ENCODE measurements at regions not wholly inside any gene's neighbourhood (a gene's known extent, or its start where the extent isn't known, plus 50 kb on each side); places are given as distances from the start of the nearest gene placed in this dataset.
"Not testable (repeated sequence)": the region's sequence is repeated elsewhere in the genome, so short reads cannot be mapped to it uniquely, and the experiment has no call there.

GRCh38 chr5:106412606-106413005, 1258.1 kb downstream of the EFNA5 start:
- no peak for DNase-seq

DNA sequence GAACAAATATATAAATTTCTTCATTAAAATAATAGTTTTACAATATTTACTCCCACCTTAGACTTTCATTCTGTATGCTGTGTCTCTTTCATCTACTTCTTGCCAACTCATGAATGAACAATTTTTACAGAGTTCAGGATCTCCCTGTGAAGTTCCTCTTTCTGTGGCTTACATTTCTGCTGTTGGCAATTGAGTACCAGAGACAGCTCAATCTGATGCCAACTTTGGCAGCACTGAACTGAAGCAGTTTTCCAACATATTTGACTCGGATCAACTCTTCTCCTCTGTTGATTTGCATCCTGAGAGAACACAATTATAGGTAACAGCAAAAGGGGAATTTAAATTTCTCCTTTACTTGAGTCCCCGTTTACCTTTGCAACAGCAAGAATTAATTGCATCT, 1262.2 kb downstream of the EFNA5 start:
- DNase-seq: no peak

GRCh38 chr5:106408141-106408540, 1262.6 kb downstream of the EFNA5 start:
- no peak for DNase-seq

DNA sequence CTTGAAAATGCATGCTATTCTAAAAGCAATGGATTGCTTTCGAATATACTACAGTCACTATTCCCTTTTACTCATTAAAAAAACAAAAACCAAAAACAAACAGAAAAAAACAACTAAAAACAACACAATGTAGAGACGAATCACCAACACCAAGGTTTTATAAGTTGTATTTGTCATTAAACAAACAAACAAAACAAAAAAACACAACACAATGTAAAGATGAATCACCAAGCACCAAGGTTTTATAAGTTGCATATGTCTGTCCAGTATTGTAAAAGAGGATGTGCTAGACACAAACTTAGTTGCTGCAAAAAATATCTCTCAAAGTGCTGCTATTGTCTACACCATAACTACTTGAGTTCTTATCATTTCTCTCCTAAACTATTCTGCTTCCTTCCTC, 1269.2 kb downstream of the EFNA5 start:
- no peak for DNase-seq

GRCh38 chr5:106399391-106399790, 1271.3 kb downstream of the EFNA5 start:
- DNase-seq: no peak

DNA sequence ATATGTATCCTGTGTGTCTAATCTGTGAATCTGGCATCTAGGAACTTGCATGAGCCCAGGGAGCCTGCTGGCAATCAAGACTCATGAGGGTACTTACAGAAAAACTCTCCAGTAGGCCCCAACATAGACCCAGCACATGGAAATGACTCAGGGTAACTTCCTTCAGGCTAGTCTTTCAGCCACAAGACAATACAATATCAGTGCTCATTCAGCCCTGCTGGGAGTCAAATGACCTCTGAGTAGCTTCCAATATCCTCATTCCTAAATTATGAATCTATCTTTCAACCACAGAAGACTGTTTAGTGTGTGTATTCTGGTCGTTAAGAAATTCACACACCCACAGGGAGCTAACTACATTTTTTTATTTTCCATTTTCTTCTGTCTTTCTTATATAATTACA, 1273.0 kb downstream of the EFNA5 start:
- DNase-seq: no peak

DNA sequence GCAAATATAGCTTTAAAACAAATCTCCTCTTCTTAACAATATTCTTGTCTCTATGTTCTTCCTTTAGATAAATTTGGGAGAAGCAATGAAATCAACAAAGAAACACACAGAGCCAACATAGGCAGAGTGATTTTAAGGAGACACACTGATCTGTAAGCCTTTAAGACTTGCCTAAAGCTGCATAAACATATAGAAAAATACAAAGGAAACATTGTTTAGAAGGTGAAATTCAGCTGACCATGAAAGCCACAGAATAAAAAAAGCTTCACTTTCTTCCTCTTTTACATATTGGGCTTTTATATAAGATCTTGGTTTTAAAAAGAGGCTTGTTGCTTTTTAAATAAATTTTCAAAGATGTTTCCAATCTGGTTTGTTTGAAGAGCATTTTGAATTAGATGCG, 1277.5 kb downstream of the EFNA5 start:
- DNase-seq: no peak

DNA sequence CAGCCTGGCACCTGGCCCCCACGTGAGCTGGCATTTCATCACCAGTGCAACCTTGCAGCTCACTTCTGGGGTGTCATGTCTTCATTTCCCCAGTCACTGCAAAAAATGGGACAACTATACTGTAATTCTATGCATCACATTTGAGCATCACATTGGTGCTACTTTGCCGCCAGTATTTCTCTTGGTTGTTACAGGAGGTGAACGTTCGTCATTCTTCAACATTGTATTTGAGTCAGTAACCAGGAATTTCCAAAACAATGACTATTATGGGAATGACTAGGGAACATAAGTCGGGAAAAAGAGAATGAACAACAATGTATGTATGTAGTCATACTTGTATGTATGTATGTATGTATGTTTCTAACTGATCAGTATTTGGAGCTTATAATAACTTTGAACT, 1278.0 kb downstream of the EFNA5 start:
- no peak for DNase-seq

- not testable (repeated sequence) for DNase-seq
Measured at GRCh38 chr5:106387767-106388166, 1283.0 kb downstream of the EFNA5 start.

- no peak for DNase-seq
Measured at GRCh38 chr5:106386287-106386686, 1284.5 kb downstream of the EFNA5 start.

DNA sequence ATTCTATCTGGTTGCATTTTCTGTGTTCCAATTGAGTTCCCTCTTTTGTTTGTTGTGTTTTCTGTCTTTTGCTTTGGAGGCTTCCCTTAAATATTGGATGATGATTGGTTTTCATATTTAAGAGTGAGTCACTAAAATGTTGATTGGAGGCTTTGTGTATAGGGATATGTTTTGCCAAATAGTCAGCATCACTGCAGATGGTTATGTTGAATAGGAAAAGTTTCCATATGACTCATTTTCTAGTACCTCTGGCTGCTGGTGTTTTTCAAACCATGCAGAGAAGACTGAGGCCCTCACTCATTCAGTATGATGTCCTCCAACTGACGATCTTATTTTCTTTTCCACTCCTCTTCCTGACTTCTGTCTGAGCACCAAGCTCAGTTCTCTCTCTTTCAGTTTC, 1290.0 kb downstream of the EFNA5 start:
- DNase-seq: no peak

- DNase-seq: no peak
Measured at GRCh38 chr5:106376522-106376921, 1294.2 kb downstream of the EFNA5 start.

DNA sequence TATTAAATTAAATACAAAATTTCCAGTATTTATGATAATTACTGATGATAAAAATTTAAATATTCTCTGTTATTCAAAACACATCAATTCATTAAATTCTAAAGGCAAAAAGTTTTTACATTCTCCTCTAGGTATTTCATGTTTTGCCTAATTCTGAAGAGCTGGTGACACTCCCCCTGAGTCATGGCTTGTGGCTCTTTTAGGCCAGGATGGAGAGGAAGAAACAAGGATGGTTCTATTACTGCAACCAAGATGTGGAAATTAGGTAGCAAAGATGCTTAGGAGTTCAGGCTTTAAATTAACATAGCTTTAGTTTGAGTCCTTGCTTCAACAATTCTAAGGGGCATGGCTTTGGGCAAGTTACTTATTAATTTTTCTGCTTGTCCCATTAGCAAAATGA, 1295.8 kb downstream of the EFNA5 start:
- no peak for DNase-seq

DNA sequence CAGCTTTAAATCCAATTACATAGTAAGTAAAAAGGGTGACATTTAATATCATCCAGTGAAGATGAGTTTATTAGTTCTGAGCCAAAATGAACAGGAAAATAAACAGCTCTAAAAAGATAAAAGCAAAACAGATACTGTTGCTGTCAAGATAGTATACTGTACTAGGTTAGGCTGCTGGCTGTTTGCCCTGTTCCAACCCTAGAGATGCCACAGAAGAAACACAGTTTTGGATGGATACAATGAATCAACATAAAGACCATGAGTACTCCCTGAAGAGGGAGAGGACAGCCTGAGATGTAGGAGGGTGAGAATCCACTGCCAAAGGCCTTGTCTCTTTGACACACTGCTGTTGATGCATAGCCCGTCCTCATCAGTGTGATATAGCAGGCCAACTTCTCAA, 1302.7 kb downstream of the EFNA5 start:
- no peak for DNase-seq

GRCh38 chr5:106367281-106367680, 1303.5 kb downstream of the EFNA5 start:
- DNase-seq: no peak

- no peak for DNase-seq
Measured at GRCh38 chr5:106363578-106363977, 1307.2 kb downstream of the EFNA5 start.

- DNase-seq: no peak
Measured at GRCh38 chr5:106361905-106362304, 1308.8 kb downstream of the EFNA5 start.

GRCh38 chr5:106331415-106331814, 1339.3 kb downstream of the EFNA5 start:
- DNase-seq: no peak

DNA sequence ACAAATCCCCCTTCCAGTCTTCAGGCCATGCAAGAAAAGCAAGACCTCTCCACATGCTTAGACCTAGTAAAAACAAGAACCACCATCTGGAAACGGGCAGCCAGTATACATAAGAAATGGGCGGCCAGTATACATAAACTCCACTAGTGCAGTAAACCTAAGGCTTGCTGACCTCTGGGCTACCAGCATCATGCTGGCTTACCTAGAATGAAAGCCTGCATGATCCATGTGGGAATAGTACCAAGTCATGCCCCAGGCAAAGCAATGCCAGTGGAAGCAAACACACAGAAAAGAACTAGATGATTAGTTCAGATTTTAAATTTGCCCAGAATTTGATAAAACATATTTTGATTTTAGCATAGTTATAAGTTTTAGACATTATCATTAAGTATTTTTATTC, 1346.4 kb downstream of the EFNA5 start:
- no peak for DNase-seq

DNA sequence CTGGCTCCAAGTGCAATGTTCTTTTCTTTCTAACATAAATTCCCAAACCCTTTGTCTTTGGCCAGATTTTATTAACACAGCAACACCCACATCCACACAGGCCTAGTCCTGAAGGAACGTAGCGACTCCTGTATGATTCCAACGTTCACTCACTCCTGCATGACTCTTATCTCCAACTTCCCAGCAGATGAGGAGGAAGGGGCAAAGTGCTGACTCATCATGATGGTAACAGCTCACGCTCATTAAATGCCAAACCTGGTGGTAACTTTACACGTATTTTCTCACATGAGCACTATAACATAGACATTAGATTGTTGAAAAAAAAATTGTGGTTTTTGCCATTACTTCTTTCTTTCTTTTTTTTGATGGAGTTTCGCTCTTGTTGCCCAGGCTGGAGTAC, 1349.5 kb downstream of the EFNA5 start:
- no peak for DNase-seq

DNA sequence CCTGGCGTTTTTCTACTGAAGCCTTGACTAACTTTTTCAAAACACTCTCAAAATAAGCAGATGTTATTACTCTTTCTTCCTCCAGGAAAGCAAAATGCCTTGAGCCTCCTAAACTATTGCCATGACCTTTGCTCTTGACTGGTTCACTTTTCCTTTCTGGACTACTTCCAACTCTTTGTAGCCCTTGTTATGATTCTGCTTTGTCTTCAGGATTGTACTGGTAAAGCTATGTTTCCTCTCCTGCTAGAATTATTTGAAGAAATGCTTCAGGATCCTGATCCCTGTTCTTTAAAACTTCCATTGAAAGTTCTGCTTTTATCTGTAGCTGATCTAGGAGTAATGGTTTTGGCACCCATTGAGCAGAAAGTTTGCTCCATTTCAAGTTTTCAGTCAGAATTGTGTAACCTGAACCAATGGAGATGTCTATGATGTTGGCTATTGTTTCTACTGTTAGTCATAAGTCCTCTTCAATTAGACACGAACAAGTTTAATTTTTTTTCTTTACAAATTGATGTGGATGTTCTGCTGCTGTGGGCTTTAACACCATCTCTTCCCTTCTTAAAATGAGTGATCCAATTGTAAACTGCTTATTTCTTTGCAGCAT, 1356.4 kb downstream of the EFNA5 start:
- no peak for DNase-seq

GRCh38 chr5:106312360-106312759, 1358.4 kb downstream of the EFNA5 start:
- DNase-seq: no peak

DNA sequence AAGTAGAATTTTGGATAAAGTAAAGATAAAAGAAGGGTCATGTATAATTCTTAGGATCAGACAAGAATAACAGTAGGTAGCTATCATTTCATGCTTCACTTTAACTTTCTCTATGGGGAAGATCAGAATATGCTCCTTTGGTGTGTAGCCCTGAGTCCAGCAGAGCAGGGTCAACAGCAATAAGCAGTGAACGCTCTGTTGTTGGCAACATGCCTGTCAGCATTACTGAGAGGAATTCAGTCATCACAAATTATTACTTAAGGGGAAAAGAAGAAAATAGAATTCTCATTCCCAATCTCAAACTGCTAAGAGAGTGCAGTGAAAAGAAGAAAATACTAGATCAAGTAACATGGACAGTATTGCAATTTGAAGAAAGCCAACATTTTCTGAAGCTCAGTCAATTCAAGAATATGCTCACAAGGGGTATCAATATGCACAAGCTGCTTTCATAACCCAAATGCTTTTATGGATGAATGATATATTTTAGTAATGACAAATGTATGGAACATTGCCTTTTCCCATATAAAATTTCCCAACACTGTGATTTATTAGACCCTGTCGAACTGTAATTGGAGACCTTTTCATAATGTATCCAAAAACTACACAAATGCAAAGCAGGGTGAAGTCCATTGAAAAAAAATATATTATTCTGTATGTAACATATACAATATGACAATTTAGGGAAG, 1359.4 kb downstream of the EFNA5 start:
- no peak for DNase-seq

DNA sequence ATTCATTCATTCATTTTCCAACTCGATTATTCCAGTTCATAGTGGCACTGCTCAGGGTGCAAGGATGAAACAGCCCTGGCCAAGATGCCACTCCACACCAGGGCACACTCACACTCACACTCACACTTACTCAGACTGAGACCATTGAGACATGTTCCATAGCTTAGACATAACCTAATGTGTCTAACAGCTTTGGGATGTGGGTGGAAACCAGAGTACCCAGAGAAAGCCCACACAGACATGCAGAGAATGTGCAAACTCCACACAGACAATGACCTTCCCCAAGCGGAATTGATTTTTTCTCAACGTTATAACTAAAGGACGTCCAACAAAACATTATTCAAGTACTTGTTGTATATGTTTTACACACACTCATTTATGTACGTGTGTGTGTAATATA, 1363.5 kb downstream of the EFNA5 start:
- DNase-seq: no peak
